ENCODE measurements at regions not wholly inside any gene's neighbourhood (a gene's known extent, or its start where the extent isn't known, plus 50 kb on each side); places are given as distances from the start of the nearest gene placed in this dataset.

DNA sequence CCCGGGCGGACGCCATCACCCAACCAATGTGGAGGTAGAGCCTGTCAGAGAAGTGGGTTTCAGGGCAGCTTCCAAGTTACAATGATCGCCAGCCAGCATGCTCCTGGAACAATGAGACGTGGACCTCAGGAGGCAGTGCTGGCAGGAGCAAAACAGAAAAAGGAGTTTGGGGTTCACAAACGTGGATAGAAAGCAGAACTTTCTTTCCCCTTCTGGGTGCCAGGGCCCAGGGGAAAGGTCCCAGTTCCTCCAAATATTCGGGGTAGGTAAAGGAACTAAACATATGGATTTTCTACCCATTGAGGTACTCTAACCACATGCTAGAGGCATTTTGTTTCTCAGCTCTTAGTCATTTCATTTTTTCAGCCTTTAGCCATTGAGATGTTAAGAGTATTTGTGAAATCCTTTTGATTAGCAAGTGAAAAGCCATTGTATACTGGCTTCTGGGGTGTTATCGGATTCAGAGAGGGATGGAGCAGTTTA lies 488.4 kb upstream of the ADGRL2 start:
- Histone ChIP-seq H3K79me2 (replicated peaks; ENCODE audit: insufficient read depth, low read length) (peaks cover 3% of the 10 kb centered on the region), H3K4me2 (ENCODE audit: low read length) (no peak overlapping the region), H3K4me3 (ENCODE audit: low read length) (no peak overlapping the region)

DNA sequence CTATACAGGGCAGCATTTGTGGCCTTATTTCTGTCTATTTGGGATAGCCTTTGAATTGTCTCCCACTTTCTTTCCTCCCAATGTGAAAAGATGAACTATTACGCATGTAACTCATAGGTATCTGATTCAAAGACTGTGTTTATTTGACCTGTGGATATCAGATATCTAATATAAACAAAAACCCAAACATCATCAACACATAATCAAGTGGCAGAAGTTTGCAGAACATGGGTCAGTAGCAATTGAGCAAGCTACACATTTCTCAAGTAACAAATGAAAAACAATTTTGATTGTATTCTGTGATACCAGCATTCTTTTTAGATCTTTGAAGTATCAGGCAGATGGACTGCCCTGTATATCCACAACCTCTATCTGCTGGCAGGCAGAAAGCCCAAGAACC lies 490.5 kb upstream of the ADGRL2 start:
- Histone ChIP-seq H3F3A (ENCODE audit: insufficient read depth, low read length, poor library complexity, severe bottlenecking) (no peaks in the 10 kb centered on the region), H2AFZ (ENCODE audit: low read depth, low read length) (no peak overlapping the region), H3K27me3 (ENCODE audit: insufficient read depth, low read depth, low read length) (no peaks in the 10 kb centered on the region), H3K79me2 (replicated peaks; ENCODE audit: insufficient read depth, low read length) (peaks cover 12% of the 10 kb centered on the region), H3K9ac (ENCODE audit: low read length) (no peak overlapping the region), H3K9me3 (ENCODE audit: low read length) (no peaks in the 10 kb centered on the region), H3K27ac (ENCODE audit: low read length) (peak overlapping the region; percentile 15), H4K20me1 (ENCODE audit: insufficient read depth) (no peaks in the 10 kb centered on the region), H3K4me2 (ENCODE audit: low read length) (peak overlapping the region; percentile 37), H3K4me3 (ENCODE audit: low read length) (peak overlapping the region; percentile 65), H3K36me3 (ENCODE audit: insufficient read depth, low read length) (no peaks in the 10 kb centered on the region), H3K9me2 (ENCODE audit: insufficient read depth, low read length) (no peaks in the 10 kb centered on the region)
- TF ChIP-seq TAF1 (IDR thresholded peaks at IDR 0.05; ENCODE audit: low read depth) (no peak), MXI1 (conservative IDR thresholded peaks at IDR 0.05; ENCODE audit: poor library complexity, severe bottlenecking) (no peak), EZH2 (IDR thresholded peaks at IDR 0.05; ENCODE audit: borderline replicate concordance, insufficient read depth, low read length, poor library complexity, severe bottlenecking) (no peak), RAD21 (conservative IDR thresholded peaks at IDR 0.05) (no peak), EP300 (conservative IDR thresholded peaks at IDR 0.05; ENCODE audit: poor library complexity, severe bottlenecking) (no peak), SMC3 (conservative IDR thresholded peaks at IDR 0.05; ENCODE audit: poor library complexity) (no peak)

More for the DNA sequence above, 488.4 kb upstream of the ADGRL2 start:
- no peaks in the 10 kb centered on the region for H4K20me1 ChIP-seq (ENCODE audit: insufficient read depth)
- H3F3A ChIP-seq (ENCODE audit: insufficient read depth, low read length, poor library complexity, severe bottlenecking), result no peaks in the 10 kb centered on the region
- no peaks in the 10 kb centered on the region for H3K36me3 ChIP-seq (ENCODE audit: insufficient read depth, low read length)
- TF ChIP-seq, protein P1, sequence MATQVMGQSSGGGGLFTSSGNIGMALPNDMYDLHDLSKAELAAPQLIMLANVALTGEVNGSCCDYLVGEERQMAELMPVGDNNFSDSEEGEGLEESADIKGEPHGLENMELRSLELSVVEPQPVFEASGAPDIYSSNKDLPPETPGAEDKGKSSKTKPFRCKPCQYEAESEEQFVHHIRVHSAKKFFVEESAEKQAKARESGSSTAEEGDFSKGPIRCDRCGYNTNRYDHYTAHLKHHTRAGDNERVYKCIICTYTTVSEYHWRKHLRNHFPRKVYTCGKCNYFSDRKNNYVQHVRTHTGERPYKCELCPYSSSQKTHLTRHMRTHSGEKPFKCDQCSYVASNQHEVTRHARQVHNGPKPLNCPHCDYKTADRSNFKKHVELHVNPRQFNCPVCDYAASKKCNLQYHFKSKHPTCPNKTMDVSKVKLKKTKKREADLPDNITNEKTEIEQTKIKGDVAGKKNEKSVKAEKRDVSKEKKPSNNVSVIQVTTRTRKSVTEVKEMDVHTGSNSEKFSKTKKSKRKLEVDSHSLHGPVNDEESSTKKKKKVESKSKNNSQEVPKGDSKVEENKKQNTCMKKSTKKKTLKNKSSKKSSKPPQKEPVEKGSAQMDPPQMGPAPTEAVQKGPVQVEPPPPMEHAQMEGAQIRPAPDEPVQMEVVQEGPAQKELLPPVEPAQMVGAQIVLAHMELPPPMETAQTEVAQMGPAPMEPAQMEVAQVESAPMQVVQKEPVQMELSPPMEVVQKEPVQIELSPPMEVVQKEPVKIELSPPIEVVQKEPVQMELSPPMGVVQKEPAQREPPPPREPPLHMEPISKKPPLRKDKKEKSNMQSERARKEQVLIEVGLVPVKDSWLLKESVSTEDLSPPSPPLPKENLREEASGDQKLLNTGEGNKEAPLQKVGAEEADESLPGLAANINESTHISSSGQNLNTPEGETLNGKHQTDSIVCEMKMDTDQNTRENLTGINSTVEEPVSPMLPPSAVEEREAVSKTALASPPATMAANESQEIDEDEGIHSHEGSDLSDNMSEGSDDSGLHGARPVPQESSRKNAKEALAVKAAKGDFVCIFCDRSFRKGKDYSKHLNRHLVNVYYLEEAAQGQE (IDR thresholded peaks at IDR 0.05; ENCODE audit: borderline replicate concordance), result no peak
- TF ChIP-seq MXI1 (conservative IDR thresholded peaks at IDR 0.05; ENCODE audit: poor library complexity, severe bottlenecking) (no peak), POLR2AphosphoS5 (IDR thresholded peaks at IDR 0.05) (no peak), TAF1 (IDR thresholded peaks at IDR 0.05; ENCODE audit: low read depth) (no peak), SMC3 (conservative IDR thresholded peaks at IDR 0.05; ENCODE audit: poor library complexity) (no peak), EP300 (conservative IDR thresholded peaks at IDR 0.05; ENCODE audit: poor library complexity, severe bottlenecking) (no peak), EZH2 (IDR thresholded peaks at IDR 0.05; ENCODE audit: borderline replicate concordance, insufficient read depth, low read length, poor library complexity, severe bottlenecking) (no peak), RAD21 (conservative IDR thresholded peaks at IDR 0.05) (no peak)
- TF ChIP-seq, protein P2, sequence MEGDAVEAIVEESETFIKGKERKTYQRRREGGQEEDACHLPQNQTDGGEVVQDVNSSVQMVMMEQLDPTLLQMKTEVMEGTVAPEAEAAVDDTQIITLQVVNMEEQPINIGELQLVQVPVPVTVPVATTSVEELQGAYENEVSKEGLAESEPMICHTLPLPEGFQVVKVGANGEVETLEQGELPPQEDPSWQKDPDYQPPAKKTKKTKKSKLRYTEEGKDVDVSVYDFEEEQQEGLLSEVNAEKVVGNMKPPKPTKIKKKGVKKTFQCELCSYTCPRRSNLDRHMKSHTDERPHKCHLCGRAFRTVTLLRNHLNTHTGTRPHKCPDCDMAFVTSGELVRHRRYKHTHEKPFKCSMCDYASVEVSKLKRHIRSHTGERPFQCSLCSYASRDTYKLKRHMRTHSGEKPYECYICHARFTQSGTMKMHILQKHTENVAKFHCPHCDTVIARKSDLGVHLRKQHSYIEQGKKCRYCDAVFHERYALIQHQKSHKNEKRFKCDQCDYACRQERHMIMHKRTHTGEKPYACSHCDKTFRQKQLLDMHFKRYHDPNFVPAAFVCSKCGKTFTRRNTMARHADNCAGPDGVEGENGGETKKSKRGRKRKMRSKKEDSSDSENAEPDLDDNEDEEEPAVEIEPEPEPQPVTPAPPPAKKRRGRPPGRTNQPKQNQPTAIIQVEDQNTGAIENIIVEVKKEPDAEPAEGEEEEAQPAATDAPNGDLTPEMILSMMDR (IDR thresholded peaks at IDR 0.05; ENCODE audit: poor library complexity, severe bottlenecking), result no peak
- H3K9me2 ChIP-seq (ENCODE audit: insufficient read depth, low read length), result no peaks in the 10 kb centered on the region
- no peaks in the 10 kb centered on the region for H3K9me3 ChIP-seq (ENCODE audit: low read length)
- H3K9ac ChIP-seq (ENCODE audit: low read length), result no peak overlapping the region
- no peak overlapping the region for H3K27ac ChIP-seq (ENCODE audit: low read length)
- H2AFZ ChIP-seq (ENCODE audit: low read depth, low read length), result no peak overlapping the region
- no peaks in the 10 kb centered on the region for H3K27me3 ChIP-seq (ENCODE audit: insufficient read depth, low read depth, low read length)

All from neural cell (in vitro differentiated cells).